BE2C (cell line): ENCODE measurements at regions not wholly inside any gene's neighbourhood (a gene's known extent, or its start where the extent isn't known, plus 50 kb on each side); places are given as distances from the start of the nearest gene placed in this dataset.

Source experiments
- DNase-seq: peaks from one replicate; pipeline ENCODE4 v3.0.0-alpha.2; 2020
- H3K27me3 ChIP-seq: fragments of 250-450 bp; sonication (Bioruptor Pico); 2 replicates; pipeline ENCODE4 v1.5.1; 2020; ENCODE audit warnings: mild to moderate bottlenecking
- H3K36me3 ChIP-seq: fragments of 250-450 bp; sonication (Bioruptor Pico); 2 replicates; pipeline ENCODE4 v1.5.1; 2020; ENCODE audit warnings: mild to moderate bottlenecking
- H3K4me1 ChIP-seq: fragments of 250-450 bp; sonication (Bioruptor Pico); 2 replicates; pipeline ENCODE4 v1.5.1; 2020
- H3K4me3 ChIP-seq: 2 replicates; pipeline ENCODE4 v1.5.1; 2011; ENCODE audit warnings: low read depth, low read length
- H3K9me3 ChIP-seq: fragments of 250-450 bp; sonication (Bioruptor Pico); 2 replicates; pipeline ENCODE4 v1.5.1; 2020
- TF ChIP-seq, protein P1 (sequence below): IDR thresholded peaks from 2 replicates; pipeline ENCODE4 v1.5.1; 2012; ENCODE audit warnings: mild to moderate bottlenecking, low read depth, low read length

DNA sequence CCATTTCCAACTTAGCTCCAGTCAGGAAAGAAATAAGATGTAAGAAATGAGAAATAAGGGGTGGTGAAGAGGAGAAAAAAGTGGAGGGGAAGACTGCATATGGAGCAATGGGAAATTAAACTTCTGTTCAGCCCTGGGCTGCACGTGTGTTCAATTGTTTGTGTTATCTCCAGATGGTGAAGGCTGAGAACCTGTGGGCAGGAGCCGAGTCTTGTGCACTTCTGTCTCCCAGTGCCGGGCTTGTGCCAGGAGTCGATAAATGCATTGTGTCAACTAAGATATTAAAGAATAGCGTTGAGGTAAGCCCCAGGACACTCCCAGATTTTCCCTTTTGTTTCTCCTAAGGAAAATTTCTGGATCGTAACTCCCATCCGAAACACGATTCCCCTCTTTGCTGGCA lies 98.2 kb downstream of the PRLHR start:
- TF ChIP-seq, protein P1, sequence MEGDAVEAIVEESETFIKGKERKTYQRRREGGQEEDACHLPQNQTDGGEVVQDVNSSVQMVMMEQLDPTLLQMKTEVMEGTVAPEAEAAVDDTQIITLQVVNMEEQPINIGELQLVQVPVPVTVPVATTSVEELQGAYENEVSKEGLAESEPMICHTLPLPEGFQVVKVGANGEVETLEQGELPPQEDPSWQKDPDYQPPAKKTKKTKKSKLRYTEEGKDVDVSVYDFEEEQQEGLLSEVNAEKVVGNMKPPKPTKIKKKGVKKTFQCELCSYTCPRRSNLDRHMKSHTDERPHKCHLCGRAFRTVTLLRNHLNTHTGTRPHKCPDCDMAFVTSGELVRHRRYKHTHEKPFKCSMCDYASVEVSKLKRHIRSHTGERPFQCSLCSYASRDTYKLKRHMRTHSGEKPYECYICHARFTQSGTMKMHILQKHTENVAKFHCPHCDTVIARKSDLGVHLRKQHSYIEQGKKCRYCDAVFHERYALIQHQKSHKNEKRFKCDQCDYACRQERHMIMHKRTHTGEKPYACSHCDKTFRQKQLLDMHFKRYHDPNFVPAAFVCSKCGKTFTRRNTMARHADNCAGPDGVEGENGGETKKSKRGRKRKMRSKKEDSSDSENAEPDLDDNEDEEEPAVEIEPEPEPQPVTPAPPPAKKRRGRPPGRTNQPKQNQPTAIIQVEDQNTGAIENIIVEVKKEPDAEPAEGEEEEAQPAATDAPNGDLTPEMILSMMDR: no peak
- DNase-seq: no peak
- no peaks in the 10 kb centered on the region for H3K4me1 ChIP-seq
- no peaks in the 10 kb centered on the region for H3K9me3 ChIP-seq
- H3K36me3 ChIP-seq: no peaks in the 10 kb centered on the region
- H3K4me3 ChIP-seq: no peak overlapping the region
- no peaks in the 10 kb centered on the region for H3K27me3 ChIP-seq

DNA sequence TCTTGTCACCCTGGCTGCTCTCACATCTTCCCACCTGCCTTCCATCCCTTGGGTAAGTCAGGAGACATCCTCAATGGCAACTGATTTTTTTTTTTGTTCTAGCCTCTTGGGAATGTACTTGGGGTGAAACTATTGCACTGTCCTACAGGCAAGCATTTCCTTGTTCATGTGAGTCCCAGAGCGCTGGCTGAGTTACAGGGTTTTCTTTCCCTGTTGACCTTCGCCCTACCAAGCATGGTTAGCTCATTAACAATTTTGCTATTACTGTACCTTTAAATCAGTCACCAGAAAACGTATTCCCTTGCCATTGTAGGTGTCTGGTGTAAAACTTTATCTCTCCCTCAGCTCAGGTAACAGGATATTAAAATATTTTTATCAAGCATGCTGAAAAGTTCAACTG lies 98.9 kb downstream of the PRLHR start:
- no peaks in the 10 kb centered on the region for H3K9me3 ChIP-seq
- no peak for DNase-seq
- TF ChIP-seq, protein P1: no peak
- no peaks in the 10 kb centered on the region for H3K27me3 ChIP-seq
- no peaks in the 10 kb centered on the region for H3K4me1 ChIP-seq
- H3K36me3 ChIP-seq: no peaks in the 10 kb centered on the region
- no peak overlapping the region for H3K4me3 ChIP-seq

DNA sequence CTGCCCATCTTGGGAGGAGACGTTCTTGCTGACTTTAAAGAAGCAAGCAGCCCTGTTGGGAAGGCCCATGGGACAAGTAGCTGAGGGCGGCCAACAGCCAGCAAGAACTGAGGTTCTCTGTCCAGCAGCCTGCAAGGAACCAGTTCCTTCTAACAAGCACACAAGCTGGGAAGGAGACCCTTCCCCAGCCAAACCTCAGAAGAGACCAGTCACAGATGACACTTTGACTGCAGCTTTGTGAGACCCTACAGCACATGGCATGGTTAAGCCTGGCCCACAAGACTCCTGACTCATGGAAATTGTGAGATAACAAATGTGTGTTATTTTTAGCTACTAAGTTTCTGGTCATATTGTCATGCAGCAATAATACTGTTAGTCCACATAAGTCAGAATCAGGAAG lies 99.9 kb downstream of the PRLHR start:
- Histone ChIP-seq H3K36me3 (no peaks in the 10 kb centered on the region), H3K27me3 (no peaks in the 10 kb centered on the region), H3K9me3 (no peaks in the 10 kb centered on the region), H3K4me3 (no peak overlapping the region), H3K4me1 (no peaks in the 10 kb centered on the region)
- DNase-seq: no peak
- TF ChIP-seq, protein P1: no peak

DNA sequence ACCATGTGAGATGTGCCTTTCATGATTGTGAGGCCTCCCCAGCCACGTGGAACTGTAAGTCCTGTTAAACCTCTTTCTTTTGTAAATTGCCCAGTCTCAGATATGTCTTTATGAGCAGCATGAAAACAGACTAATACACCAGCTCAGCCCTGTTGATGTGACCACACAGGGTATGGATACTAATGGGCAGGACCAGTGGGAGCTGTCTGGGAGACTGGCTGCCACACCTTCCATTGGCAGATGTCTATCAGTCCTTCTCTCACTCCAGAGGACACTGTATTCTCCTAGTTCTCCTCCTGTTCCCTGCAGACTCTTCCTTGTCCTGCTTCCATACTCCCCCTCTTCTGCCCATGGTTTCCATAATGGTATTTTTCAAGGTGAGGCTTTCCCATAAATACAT lies 104.4 kb downstream of the PRLHR start:
- H3K27me3 ChIP-seq: no peaks in the 10 kb centered on the region
- H3K9me3 ChIP-seq: no peaks in the 10 kb centered on the region
- H3K4me3 ChIP-seq: no peak overlapping the region
- TF ChIP-seq, protein P1: no peak
- DNase-seq: no peak
- H3K4me1 ChIP-seq: no peaks in the 10 kb centered on the region
- no peaks in the 10 kb centered on the region for H3K36me3 ChIP-seq

DNA sequence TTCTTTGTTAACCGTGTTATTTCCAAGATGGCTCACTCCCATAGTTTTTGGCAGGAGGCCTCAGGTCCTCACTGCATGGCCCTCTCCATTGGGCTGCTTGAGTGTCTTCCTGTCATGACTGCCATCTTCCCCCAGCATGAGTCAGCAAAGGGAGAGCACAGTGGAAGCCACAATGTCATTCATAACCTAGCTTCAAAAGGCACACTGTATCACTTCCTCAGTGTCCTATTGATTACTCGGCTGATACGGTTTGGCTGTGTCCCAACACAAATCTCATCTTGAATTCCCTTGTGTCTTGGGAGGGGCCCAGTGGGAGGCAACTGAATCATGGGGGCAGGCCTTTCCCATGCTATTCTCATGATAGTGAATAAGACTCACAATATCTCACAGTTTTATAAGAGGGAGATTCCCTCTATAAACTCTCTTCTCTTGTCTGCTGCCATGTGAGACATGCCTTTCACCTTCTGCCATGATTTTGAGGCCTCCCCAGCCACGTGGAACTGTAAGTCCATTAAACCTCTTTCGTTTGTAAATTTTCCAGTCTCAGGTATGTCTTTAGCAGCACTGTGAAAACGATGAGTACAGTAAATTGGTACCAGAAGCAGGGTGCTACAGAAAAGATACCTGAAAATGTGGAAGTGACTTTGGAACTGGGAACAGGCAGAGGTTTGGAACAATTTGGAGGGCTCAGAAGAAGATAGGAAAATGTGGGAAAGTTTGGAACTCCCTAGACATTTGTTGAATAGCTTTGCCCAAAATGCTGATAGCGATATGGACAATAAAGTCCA lies 106.5 kb downstream of the PRLHR start:
- Histone ChIP-seq H3K4me1 (no peaks in the 10 kb centered on the region), H3K36me3 (no peaks in the 10 kb centered on the region), H3K27me3 (no peaks in the 10 kb centered on the region), H3K4me3 (no peak overlapping the region), H3K9me3 (no peaks in the 10 kb centered on the region)
- DNase-seq: no peak
- TF ChIP-seq, protein P1: no peak

DNA sequence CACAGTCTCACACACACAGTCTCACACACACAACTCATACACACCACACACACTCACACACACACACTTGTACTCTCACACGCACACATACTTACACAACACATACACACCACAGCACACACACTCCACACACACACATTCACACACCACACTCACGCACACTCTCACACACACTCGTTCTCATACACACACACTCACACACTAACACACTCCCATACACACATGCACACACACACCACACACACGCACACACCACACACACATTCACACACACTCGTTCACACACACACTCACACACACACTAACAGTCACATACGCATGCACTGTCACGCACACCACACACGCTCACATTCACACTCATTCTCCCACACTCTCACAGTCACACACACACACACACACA lies 109.8 kb downstream of the PRLHR start:
- TF ChIP-seq, protein P1: no peak
- 0 out of 2 replicates have a peak, but pooled peaks cover 4% of the 10 kb centered on the region for H3K27me3 ChIP-seq
- H3K4me1 ChIP-seq: no peaks in the 10 kb centered on the region
- H3K9me3 ChIP-seq: no peaks in the 10 kb centered on the region
- no peak for DNase-seq
- no peaks in the 10 kb centered on the region for H3K36me3 ChIP-seq
- H3K4me3 ChIP-seq: no peak overlapping the region
